ENCODE measurements at regions not wholly inside any gene's neighbourhood (a gene's known extent, or its start where the extent isn't known, plus 50 kb on each side); places are given as distances from the start of the nearest gene placed in this dataset.
"Not testable (repeated sequence)": the region's sequence is repeated elsewhere in the genome, so short reads cannot be mapped to it uniquely, and the experiment has no call there.

- peak in 41 of 42 donors; percentile 13 to 87 (median 63) for DNase-seq
- intact Hi-C loops (cut with DNase I) = loop anchor here (5.0 kb wide), 1 partner anchor 138 kb away; the partner anchor contains the start of gene NIPBL
Measured at GRCh38 chr5:36739751-36740221, 133.4 kb downstream of the SLC1A3 start.

GRCh38 chr5:36740259-36740898 lies 134.0 kb downstream of the SLC1A3 start:
- intact Hi-C loops (cut with DNase I) = loop anchor here (5.0 kb wide), 1 partner anchor 137 kb away; the partner anchor contains the start of gene NIPBL
- DNase-seq = no peak

GRCh38 chr5:36741128-36741527 lies 134.7 kb downstream of the SLC1A3 start:
- intact Hi-C loops (cut with DNase I) = loop anchor here (5.0 kb wide), 1 partner anchor 136 kb away; the partner anchor contains the start of gene NIPBL
- no peak for DNase-seq

DNA sequence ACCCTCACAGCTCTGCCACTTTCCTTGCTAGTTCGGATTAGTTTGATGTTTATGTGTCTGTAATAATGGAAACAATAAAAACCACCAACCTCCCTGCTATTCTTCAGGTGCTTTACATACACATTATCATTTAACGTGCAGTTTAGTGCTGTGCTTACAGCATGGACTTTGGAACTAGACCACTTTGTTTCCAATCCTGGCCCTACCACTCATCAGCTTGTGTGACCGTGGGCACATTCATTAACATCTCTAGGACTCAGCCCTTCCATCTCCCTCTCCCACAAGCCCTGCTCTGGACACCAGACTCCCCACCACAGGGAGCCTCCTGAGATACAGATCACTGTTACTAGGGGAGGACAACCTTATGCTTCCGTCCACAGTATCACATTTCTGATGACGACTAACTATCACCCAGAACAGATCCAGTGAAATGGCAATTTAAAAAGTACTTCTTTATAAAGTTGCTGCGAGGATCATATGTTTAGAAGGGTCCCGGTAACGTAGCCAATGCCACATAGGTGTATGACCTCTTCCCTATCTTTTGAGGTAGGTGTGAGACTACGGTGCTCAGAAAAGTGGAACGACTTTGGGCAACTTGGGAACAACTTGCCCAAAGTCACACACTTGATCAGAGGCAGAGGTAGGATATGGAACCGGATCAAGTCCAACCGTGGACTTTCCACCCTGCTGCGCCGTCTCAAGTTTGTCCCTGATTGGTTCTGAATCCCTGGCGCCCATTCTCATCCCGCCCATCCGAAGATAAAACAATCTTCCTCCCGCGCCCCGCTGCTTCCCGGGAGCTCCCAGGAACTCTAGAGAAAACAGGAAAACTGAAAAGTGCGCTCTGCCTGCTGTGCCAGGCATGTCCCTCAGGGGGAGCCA lies 132.4 kb upstream of the NIPBL start:
- DNase-seq = peak in 31 of 42 donors; percentile 44 to 84 (median 67)
- intact Hi-C loops (cut with DNase I) = loop anchor here (5.0 kb wide), 1 partner anchor 133 kb away; the partner anchor contains the start of gene NIPBL

GRCh38 chr5:36744773-36745589 lies 131.6 kb upstream of the NIPBL start:
- DNase-seq = peak in 30 of 42 donors; percentile 6 to 79 (median 30)
- intact Hi-C loops (cut with DNase I) = loop anchor here (5.0 kb wide), 1 partner anchor 132 kb away; the partner anchor contains the start of gene NIPBL

- DNase-seq; intact Hi-C loops (cut with DNase I): not testable (repeated sequence)
Measured at GRCh38 chr5:36747794-36748193, 128.8 kb upstream of the NIPBL start.

- intact Hi-C loops (cut with DNase I) = no loop called here
- DNase-seq = no peak
Measured at GRCh38 chr5:36751886-36752285, 124.7 kb upstream of the NIPBL start.

DNA sequence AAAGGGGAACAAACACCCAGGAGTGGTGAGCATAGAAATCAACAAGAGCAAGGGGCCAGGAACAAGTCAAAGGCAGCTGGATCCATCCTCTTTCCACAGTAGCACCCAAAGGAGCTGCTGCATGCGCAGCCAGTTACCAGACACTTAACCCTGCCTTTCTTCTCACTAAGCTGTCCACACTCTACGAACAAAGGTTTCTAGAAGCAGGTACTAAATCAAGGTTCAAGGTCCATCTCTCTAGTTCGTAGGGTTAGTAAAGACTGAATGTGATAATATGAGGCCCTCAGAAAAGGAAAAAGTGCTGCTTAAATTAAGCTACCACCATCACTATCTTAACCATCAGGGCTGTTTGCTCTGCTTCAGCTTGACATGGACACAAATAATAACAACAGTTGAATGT lies 121.2 kb upstream of the NIPBL start:
- intact Hi-C loops (cut with DNase I) = no loop called here
- DNase-seq = no peak

DNA sequence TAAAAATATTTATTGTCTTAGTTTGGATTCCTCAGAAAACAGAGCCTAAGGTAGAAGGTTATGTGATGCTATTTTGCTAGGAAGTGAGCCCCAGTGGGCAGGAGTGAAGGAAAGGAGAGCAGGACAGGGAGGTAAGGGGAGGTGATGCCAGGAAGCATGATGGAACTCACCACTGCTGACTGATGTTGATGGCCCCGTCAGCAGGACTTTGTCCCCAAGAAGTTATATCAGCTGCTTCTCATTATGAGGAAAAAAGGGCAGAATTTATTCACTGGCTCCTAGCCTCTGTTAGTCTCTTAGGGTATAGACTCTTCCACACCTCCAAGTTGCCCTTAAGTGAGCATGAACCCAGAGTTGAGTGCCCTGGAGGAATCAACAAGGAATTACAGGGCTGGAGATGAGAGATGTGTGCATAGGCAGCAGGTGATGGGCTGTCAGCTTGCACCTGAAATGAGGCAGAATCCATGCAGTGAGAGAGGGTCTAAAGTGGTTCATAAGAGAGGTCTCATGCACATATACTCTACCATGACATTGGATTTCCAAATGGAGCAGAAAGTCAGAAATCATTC lies 120.6 kb upstream of the NIPBL start:
- no peak for DNase-seq
- intact Hi-C loops (cut with DNase I) = no loop called here

DNA sequence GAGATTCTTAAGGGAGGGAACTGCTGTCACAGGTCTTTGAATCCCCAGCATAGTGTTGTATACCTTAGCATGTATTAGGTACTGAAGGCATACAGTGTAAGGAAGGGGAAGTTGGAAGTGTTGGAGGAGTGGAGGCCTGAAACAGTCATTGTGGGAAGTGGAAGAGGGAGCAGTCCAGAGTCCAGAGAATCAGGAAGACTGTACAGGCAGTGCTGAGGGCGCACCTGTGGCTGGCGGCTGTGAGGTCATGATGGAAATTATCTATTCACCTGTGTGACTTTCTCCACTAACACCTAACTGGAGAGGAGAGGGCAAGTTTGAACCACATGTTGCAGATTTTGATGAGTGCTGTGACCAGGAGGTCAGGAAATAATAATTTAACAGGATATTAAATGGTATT lies 119.7 kb upstream of the NIPBL start:
- DNase-seq = no peak
- intact Hi-C loops (cut with DNase I) = no loop called here

- intact Hi-C loops (cut with DNase I) = no loop called here
- DNase-seq = no peak
Measured at GRCh38 chr5:36759117-36759516, 117.5 kb upstream of the NIPBL start.

DNA sequence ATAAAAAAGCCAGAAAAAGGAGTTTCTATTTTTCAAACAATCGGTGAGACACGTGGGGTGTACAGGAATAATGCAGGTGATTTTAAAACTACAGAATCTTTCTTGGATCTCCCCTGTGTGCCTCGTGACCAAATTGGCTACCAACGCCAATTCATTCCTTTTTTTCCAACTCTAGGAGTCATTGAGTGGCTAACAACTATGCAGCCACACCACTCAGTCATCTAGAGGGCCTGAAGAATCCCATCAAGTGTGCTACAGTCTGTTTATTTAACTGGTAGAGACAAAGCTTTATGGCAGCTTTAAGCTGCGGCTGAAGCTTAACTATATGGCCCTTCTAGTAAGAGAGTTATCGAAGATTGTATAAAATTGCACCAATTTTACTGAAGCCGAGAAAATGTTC lies 113.1 kb upstream of the NIPBL start:
- no peak for DNase-seq
- intact Hi-C loops (cut with DNase I) = no loop called here

DNA sequence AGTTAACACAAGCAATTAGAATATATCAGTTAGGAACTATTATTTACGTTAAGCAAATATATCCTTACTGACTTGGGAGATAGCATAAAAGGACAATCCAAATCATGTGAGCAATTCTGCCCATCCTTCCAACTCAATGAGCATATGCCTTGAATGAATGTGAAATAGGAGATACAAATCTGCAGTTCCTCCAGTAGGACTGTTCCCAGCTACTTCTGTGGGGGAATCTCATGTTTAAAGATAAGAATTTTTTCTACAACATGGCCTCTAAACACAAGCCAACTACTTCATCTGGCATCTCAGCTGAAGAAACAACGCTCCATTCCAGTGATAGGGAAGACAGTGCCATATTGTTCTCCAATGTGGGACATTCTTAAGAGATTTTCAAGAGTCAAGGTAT lies 110.7 kb upstream of the NIPBL start:
- no peak for DNase-seq
- intact Hi-C loops (cut with DNase I) = no loop called here

- intact Hi-C loops (cut with DNase I) = no loop called here
- DNase-seq = no peak
Measured at GRCh38 chr5:36766981-36767380, 109.6 kb upstream of the NIPBL start.

- no peak for DNase-seq
- intact Hi-C loops (cut with DNase I) = no loop called here
Measured at GRCh38 chr5:36768450-36768849, 108.1 kb upstream of the NIPBL start.

GRCh38 chr5:36769129-36769770 lies 107.3 kb upstream of the NIPBL start:
- intact Hi-C loops (cut with DNase I) = no loop called here
- no peak for DNase-seq

DNA sequence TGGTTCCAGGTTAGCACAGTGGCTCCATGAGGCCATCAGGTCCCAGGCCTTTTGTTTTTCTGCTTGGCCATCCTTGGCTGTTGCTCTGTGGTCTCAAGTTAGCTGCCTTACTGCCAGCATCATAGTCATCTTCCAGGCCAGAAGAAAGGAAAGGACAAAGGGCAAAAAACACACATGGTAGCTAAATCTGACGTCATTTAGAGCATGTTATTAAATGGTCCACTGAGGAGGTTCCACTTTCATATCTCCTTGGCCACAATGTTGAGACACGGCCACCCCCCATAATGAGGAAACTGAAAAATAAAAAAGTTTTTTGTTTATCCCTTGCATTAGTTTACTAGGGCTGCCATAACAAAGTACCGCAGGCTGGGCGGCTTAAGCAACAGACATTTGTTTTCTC lies 106.4 kb upstream of the NIPBL start:
- intact Hi-C loops (cut with DNase I) = no loop called here
- DNase-seq = no peak

Data from head of caudate nucleus (tissue), 42 donors.